ENCODE measurements at regions not wholly inside any gene's neighbourhood (a gene's known extent, or its start where the extent isn't known, plus 50 kb on each side); places are given as distances from the start of the nearest gene placed in this dataset.

- TF ChIP-seq EZH2 (IDR thresholded peaks at IDR 0.05; ENCODE audit: borderline replicate concordance, insufficient read depth, low read depth, low read length, poor library complexity, severe bottlenecking): no peak
- TF ChIP-seq, protein P1, sequence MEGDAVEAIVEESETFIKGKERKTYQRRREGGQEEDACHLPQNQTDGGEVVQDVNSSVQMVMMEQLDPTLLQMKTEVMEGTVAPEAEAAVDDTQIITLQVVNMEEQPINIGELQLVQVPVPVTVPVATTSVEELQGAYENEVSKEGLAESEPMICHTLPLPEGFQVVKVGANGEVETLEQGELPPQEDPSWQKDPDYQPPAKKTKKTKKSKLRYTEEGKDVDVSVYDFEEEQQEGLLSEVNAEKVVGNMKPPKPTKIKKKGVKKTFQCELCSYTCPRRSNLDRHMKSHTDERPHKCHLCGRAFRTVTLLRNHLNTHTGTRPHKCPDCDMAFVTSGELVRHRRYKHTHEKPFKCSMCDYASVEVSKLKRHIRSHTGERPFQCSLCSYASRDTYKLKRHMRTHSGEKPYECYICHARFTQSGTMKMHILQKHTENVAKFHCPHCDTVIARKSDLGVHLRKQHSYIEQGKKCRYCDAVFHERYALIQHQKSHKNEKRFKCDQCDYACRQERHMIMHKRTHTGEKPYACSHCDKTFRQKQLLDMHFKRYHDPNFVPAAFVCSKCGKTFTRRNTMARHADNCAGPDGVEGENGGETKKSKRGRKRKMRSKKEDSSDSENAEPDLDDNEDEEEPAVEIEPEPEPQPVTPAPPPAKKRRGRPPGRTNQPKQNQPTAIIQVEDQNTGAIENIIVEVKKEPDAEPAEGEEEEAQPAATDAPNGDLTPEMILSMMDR (IDR thresholded peaks at IDR 0.05): no peak
Observed at GRCh38 chr4:149047368-149047767, 605.2 kb upstream of the NR3C2 start.

All from B cell (primary cell).